GM12878 (cell line): ENCODE measurements at regions not wholly inside any gene's neighbourhood (a gene's known extent, or its start where the extent isn't known, plus 50 kb on each side); places are given as distances from the start of the nearest gene placed in this dataset.

Experiments
- ATAC-seq: fragments of 200-7000 bp; cut with Tn5 transposase; 3 replicates; pipeline ENCODE4 v1.9.1; 2020; ENCODE audit warnings: mild to moderate bottlenecking, moderate library complexity
- BruUV-seq: library from RNA; stranded (reverse); fragments of 400-500 nt; replicated peaks from 2 replicates; lab custom pipeline; 2021; lab: Mats Ljungman, UMichigan
- CTCF ChIA-PET: fragments of 300-600 bp; sonication (Branson Sonifier 250); formaldehyde crosslinking; extraction: SDS; loops from one replicate; lab custom pipeline; 2021; ENCODE audit warnings: inconsistent platforms; lab: Yijun Ruan, JAX
- POLR2A ChIA-PET: fragments of 350-600 bp; formaldehyde crosslinking; extraction: SDS; loops from one replicate; lab custom pipeline; 2021; ENCODE audit warnings: inconsistent platforms; lab: Charles Lee
- RAD21 ChIA-PET: fragments of 300-600 bp; sonication (Branson Sonifier 250); formaldehyde crosslinking; loops from one replicate; lab custom pipeline; 2023; ENCODE audit warnings: antibody characterized with exemption; ENCODE audit not compliant: unreplicated experiment; lab: Charles Lee
- SMC1A ChIA-PET: fragments of 300-600 bp; sonication (Branson Sonifier 250); formaldehyde crosslinking; loops from one replicate; lab custom pipeline; 2023; ENCODE audit not compliant: unreplicated experiment, uncharacterized antibody; lab: Charles Lee
- DNase-seq: peaks from one replicate; pipeline ENCODE4 v3.0.0-alpha.2; 2011; ENCODE audit warnings: low read depth, low spot score
- FAIRE-seq: peaks from 3 replicates; lab custom pipeline; 2011; peaks lifted over from hg19 to GRCh38; lab: Jason Lieb, UNC
- H2AFZ ChIP-seq: 2 replicates; pipeline ENCODE4 v1.6.0; 2011; ENCODE audit warnings: low read depth, low read length, control low read depth; ENCODE audit not compliant: control insufficient read depth
- H3K27ac ChIP-seq: 2 replicates; pipeline ENCODE4 v1.5.1; 2011; ENCODE audit warnings: control low read depth; ENCODE audit not compliant: control insufficient read depth, insufficient read depth
- H3K27me3 ChIP-seq, 2 experiments: replicated peaks in 1 of 2; 2 replicates each; pipeline versions ENCODE4 v1.6.0 to v1.6.1; 2011; ENCODE audit warnings: low read length in 1 of 2; ENCODE audit not compliant: control insufficient read depth in 2 of 2, insufficient read depth in 2 of 2
- H3K36me3 ChIP-seq, 2 experiments: 2 replicates each; pipeline ENCODE4 v1.5.1; 2011; ENCODE audit warnings: low read length in 1 of 2; ENCODE audit not compliant: control insufficient read depth in 2 of 2, insufficient read depth in 2 of 2
- H3K4me1 ChIP-seq: 2 replicates; pipeline ENCODE4 v1.6.1; 2011; ENCODE audit warnings: mild to moderate bottlenecking, low read length, moderate library complexity, mixed read lengths; ENCODE audit not compliant: control insufficient read depth, insufficient read depth
- H3K4me2 ChIP-seq: 2 replicates; pipeline ENCODE4 v1.6.0; 2011; ENCODE audit warnings: control low read depth; ENCODE audit not compliant: control insufficient read depth, insufficient read depth
- H3K4me3 ChIP-seq: fragments of 200-600 bp; sonication (generic); 2 replicates; pipeline ENCODE4 v1.5.1; 2016
- H3K79me2 ChIP-seq: 2 replicates; pipeline ENCODE4 v1.6.0; 2011; ENCODE audit warnings: low read length; ENCODE audit not compliant: control insufficient read depth, insufficient read depth
- H3K9ac ChIP-seq: 2 replicates; pipeline ENCODE4 v1.8.0; 2011; ENCODE audit warnings: low read length, control low read depth, mixed read lengths; ENCODE audit not compliant: control insufficient read depth, insufficient read depth
- H3K9me3 ChIP-seq: replicated peaks from 3 replicates; pipeline ENCODE4 v1.5.1; 2011; ENCODE audit warnings: mild to moderate bottlenecking, low read length; ENCODE audit not compliant: control insufficient read depth, insufficient read depth
- H4K20me1 ChIP-seq: 2 replicates; pipeline ENCODE4 v1.6.0; 2011; ENCODE audit not compliant: control insufficient read depth, insufficient read depth
- CEBPB ChIP-seq, 2 experiments: fragments of 150-350 bp in 1 of 2; IDR thresholded peaks; 2 replicates each; pipeline ENCODE4 v1.6.1; 2012 to 2014; ENCODE audit warnings: low read depth in 2 of 2, low read length in 2 of 2, borderline replicate concordance in 1 of 2, inconsistent platforms in 1 of 2
- RFX5 ChIP-seq: IDR thresholded peaks from 2 replicates; pipeline ENCODE4 v1.6.1; 2011; ENCODE audit warnings: low read depth, low read length, improper control_type of control experiment
- USF1 ChIP-seq: IDR thresholded peaks from 2 replicates; pipeline ENCODE4 v1.6.1; 2011; ENCODE audit warnings: borderline replicate concordance, low read depth, mild to moderate bottlenecking, moderate library complexity, mixed read lengths, low read length; ENCODE audit not compliant: insufficient read depth; ENCODE audit errors: extremely low read length
- ZNF687 ChIP-seq: fragments of 450-650 bp; IDR thresholded peaks from 2 replicates; pipeline ENCODE4 v1.6.1; 2017; ENCODE audit warnings: mild to moderate bottlenecking, moderate library complexity
- WGBS: methylation state at CpG from one replicate; pipeline ENCODE4 v1.1.6; 2016; ENCODE audit warnings: low lambda C conversion rate; ENCODE audit not compliant: insufficient replicate concordance, insufficient coverage; ENCODE audit errors: missing lambda C conversion rate; 5-methylcytosine and 5-hydroxymethylcytosine counted together
- in situ Hi-C: fragments of 300-500 bp; cut with MboI; formaldehyde crosslinking; loops from 9 replicates; pipeline ENCODE4 v1.14.3; 2018; ENCODE audit warnings: mixed read lengths
- intact Hi-C: fragments of 100-400 bp; cut with micrococcal nuclease; formaldehyde crosslinking; loops from one replicate; pipeline ENCODE4 v1.14.2; 2022; ENCODE audit not compliant: unreplicated experiment

- no peaks in the 10 kb centered on the region for H4K20me1 ChIP-seq
- H3K4me2 ChIP-seq = no peak overlapping the region
- peaks cover 6% of the 10 kb centered on the region; the same call in 1 of the 2 replicates for H3K4me1 ChIP-seq
- H3K36me3 ChIP-seq = no peaks in the 10 kb centered on the region
- ChIA-PET CTCF (no interaction called here), POLR2A (no interaction called here), RAD21 (no interaction called here), SMC1A (no interaction called here)
- no peaks in the 10 kb centered on the region for H3K9me3 ChIP-seq
- no peak for FAIRE-seq
- no peak overlapping the region for H3K27ac ChIP-seq
- BruUV-seq = no TSS peak
- in situ Hi-C loops = no loop called here
- no peak for ATAC-seq
- no peaks in the 10 kb centered on the region for H3K27me3 ChIP-seq
- TF ChIP-seq CEBPB (IDR thresholded peaks at IDR 0.05; ENCODE audit: borderline replicate concordance in 1 of 2, low read depth in 2 of 2, low read length in 2 of 2) (no peak), RFX5 (no peak), ZNF687 (no peak), USF1 (no peak)
- no peak overlapping the region for H3K9ac ChIP-seq
- DNase-seq = no peak
- H3K4me3 ChIP-seq = no peak overlapping the region
- H3K79me2 ChIP-seq = no peaks in the 10 kb centered on the region
- intact Hi-C loops = no loop called here
- H2AFZ ChIP-seq = no peak overlapping the region
- WGBS = 31% methylated on average over 1 of the region's 1 CpG
Observed at GRCh38 chr6:109299265-109299607, 83.0 kb downstream of the CD164 start.
